ENCODE measurements at regions not wholly inside any gene's neighbourhood (a gene's known extent, or its start where the extent isn't known, plus 50 kb on each side); places are given as distances from the start of the nearest gene placed in this dataset.

DNA sequence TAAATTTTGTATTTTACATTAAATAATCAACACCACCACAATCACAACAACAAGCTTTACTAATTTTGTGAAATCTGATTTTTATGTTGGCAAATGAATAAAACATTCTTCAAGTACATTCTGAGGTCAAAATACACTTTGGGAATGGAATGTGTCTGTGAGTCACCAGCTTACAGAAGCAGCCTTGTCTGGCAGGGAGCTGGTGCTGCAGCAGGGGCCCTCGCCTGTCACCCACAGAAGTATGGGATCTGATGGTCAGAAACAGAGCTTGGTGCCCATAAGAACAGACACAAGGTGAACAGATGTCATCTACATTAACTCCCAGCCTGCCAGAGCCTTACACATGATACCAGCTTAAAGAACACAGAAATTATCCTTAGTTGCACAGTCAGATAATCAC, 496.9 kb downstream of the CCSER2 start:
- peak overlapping the region; percentile 38 for H3K4me2 ChIP-seq (ENCODE audit: low read length)
- H3K27me3 ChIP-seq (ENCODE audit: insufficient read depth, low read length): no peaks in the 10 kb centered on the region
- no peak overlapping the region for H4K8ac ChIP-seq (ENCODE audit: low read depth, low read length)
- H4K91ac ChIP-seq (ENCODE audit: low read depth, low read length): no peak overlapping the region
- no peak overlapping the region for H3K4me3 ChIP-seq (ENCODE audit: low read depth, low read length)
- H3K36me3 ChIP-seq (ENCODE audit: control insufficient read depth in 1 of 2, insufficient read depth in 2 of 2, low read length in 2 of 2): no peaks in the 10 kb centered on the region
- H3K79me1 ChIP-seq (ENCODE audit: low read length): peaks cover 13% of the 10 kb centered on the region
- no peak overlapping the region for H2BK120ac ChIP-seq (ENCODE audit: insufficient read depth, low read length, poor library complexity)
- no peak overlapping the region for H2AFZ ChIP-seq (ENCODE audit: insufficient read depth, low read length, poor library complexity)
- H4K12ac ChIP-seq (ENCODE audit: low read depth, low read length): no peak overlapping the region
- H2AK5ac ChIP-seq (ENCODE audit: low read length): no peak overlapping the region
- H3K23ac ChIP-seq (ENCODE audit: low read length): no peak overlapping the region
- WGBS (ENCODE audit: extremely low coverage, insufficient coverage, insufficient read length): no CpG with 5 or more reads among the region's 1 CpG
- H3K79me2 ChIP-seq (ENCODE audit: control insufficient read depth, insufficient read depth, low read length, poor library complexity): no peaks in the 10 kb centered on the region
- DNase-seq: no peak
- peaks cover 8 to 21% of the 10 kb centered on the region in 2 experiments for H3K4me1 ChIP-seq (ENCODE audit: control insufficient read depth in 1 of 2, insufficient read depth in 2 of 2, low read length in 2 of 2)
- no peaks in the 10 kb centered on the region for H3K9me3 ChIP-seq (ENCODE audit: insufficient read depth, low read depth, low read length)
- no peak overlapping the region for H2BK12ac ChIP-seq (ENCODE audit: low read length)
- no peak overlapping the region for H3K14ac ChIP-seq (ENCODE audit: low read length)
- H3K27ac ChIP-seq (ENCODE audit: low read depth, low read length): no peak overlapping the region
- H3K9ac ChIP-seq (ENCODE audit: low read length): no peak overlapping the region
- no peak overlapping the region for H3K18ac ChIP-seq (ENCODE audit: low read length)
- H3K4ac ChIP-seq (ENCODE audit: low read depth, low read length): no peak overlapping the region
- H2BK5ac ChIP-seq (ENCODE audit: low read depth, low read length, poor library complexity): no peak overlapping the region

DNA sequence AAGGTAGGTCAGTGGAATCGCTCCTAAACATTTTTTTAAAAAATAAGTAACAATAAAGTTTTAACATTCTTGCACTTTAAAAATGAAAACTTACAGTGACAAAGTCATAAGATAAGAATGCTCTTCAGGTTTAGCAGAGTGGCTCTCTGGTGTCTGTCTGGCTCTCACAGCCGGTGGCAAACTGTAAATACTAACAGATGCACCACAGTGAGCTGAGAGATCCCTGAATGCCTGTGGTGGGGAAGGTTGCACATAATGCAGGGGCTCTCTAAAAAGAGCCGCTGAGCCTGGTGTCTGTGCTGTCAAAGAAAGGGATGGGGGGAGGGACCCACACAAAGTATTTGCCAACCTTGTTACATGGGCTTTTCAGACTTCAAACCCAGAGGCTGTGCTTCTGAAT, 498.3 kb downstream of the CCSER2 start:
- no peak overlapping the region for H2BK120ac ChIP-seq (ENCODE audit: insufficient read depth, low read length, poor library complexity)
- H3K9ac ChIP-seq (ENCODE audit: low read length): no peak overlapping the region
- no peak overlapping the region for H2AK5ac ChIP-seq (ENCODE audit: low read length)
- WGBS (ENCODE audit: extremely low coverage, insufficient coverage, insufficient read length): no CpG with 5 or more reads among the region's 3 CpGs
- H4K12ac ChIP-seq (ENCODE audit: low read depth, low read length): no peak overlapping the region
- H3K23ac ChIP-seq (ENCODE audit: low read length): no peak overlapping the region
- no peak overlapping the region for H2AFZ ChIP-seq (ENCODE audit: insufficient read depth, low read length, poor library complexity)
- no peaks in the 10 kb centered on the region for H3K79me2 ChIP-seq (ENCODE audit: control insufficient read depth, insufficient read depth, low read length, poor library complexity)
- H2BK5ac ChIP-seq (ENCODE audit: low read depth, low read length, poor library complexity): no peak overlapping the region
- H3K79me1 ChIP-seq (ENCODE audit: low read length): peaks cover 14% of the 10 kb centered on the region
- DNase-seq: no peak
- H3K36me3 ChIP-seq (ENCODE audit: control insufficient read depth in 1 of 2, insufficient read depth in 2 of 2, low read length in 2 of 2): no peaks in the 10 kb centered on the region
- no peak overlapping the region for H3K18ac ChIP-seq (ENCODE audit: low read length)
- no peak overlapping the region for H4K91ac ChIP-seq (ENCODE audit: low read depth, low read length)
- peak overlapping the region; percentile 85 for H3K27ac ChIP-seq (ENCODE audit: low read depth, low read length)
- H3K4ac ChIP-seq (ENCODE audit: low read depth, low read length): no peak overlapping the region
- no peak overlapping the region for H4K8ac ChIP-seq (ENCODE audit: low read depth, low read length)
- H3K4me1 ChIP-seq (ENCODE audit: control insufficient read depth in 1 of 2, insufficient read depth in 2 of 2, low read length in 2 of 2): peaks cover 8 to 21% of the 10 kb centered on the region in 2 experiments
- H3K4me3 ChIP-seq (ENCODE audit: low read depth, low read length): no peak overlapping the region
- H3K27me3 ChIP-seq (ENCODE audit: insufficient read depth, low read length): no peaks in the 10 kb centered on the region
- H3K9me3 ChIP-seq (ENCODE audit: insufficient read depth, low read depth, low read length): no peaks in the 10 kb centered on the region
- no peak overlapping the region for H3K14ac ChIP-seq (ENCODE audit: low read length)
- no peak overlapping the region for H2BK12ac ChIP-seq (ENCODE audit: low read length)
- no peak overlapping the region for H3K4me2 ChIP-seq (ENCODE audit: low read length)

DNA sequence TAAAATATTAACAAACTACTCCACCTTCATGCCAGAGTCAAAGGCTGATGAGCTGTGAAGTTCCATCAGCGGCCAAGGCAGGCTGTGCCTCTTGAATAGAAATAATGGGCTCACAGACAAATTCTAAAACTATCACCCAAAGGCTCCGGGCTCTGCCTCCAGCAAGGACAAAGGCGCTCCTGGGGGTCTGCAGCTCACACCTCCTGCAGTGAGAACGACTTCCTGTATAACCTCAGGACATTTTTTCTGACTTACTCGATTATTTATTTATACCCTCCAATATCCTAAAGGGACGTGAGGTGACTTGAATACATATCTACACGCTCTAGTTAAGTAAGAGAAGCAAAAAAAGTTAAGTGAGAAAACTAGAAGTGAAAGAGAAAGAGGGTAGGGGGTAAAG, 500.7 kb downstream of the CCSER2 start:
- H4K91ac ChIP-seq (ENCODE audit: low read depth, low read length): no peak overlapping the region
- peaks cover 12% of the 10 kb centered on the region for H3K79me1 ChIP-seq (ENCODE audit: low read length)
- H4K12ac ChIP-seq (ENCODE audit: low read depth, low read length): no peak overlapping the region
- no peak overlapping the region for H4K8ac ChIP-seq (ENCODE audit: low read depth, low read length)
- no peak for DNase-seq
- H3K79me2 ChIP-seq (ENCODE audit: control insufficient read depth, insufficient read depth, low read length, poor library complexity): no peaks in the 10 kb centered on the region
- no peak overlapping the region for H3K18ac ChIP-seq (ENCODE audit: low read length)
- H2BK120ac ChIP-seq (ENCODE audit: insufficient read depth, low read length, poor library complexity): peak overlapping the region; percentile 49
- H3K4ac ChIP-seq (ENCODE audit: low read depth, low read length): no peak overlapping the region
- no peak overlapping the region for H3K4me3 ChIP-seq (ENCODE audit: low read depth, low read length)
- no peak overlapping the region for H2BK5ac ChIP-seq (ENCODE audit: low read depth, low read length, poor library complexity)
- H3K9ac ChIP-seq (ENCODE audit: low read length): no peak overlapping the region
- H3K27ac ChIP-seq (ENCODE audit: low read depth, low read length): no peak overlapping the region
- no peaks in the 10 kb centered on the region for H3K9me3 ChIP-seq (ENCODE audit: insufficient read depth, low read depth, low read length)
- H3K14ac ChIP-seq (ENCODE audit: low read length): no peak overlapping the region
- H3K4me2 ChIP-seq (ENCODE audit: low read length): no peak overlapping the region
- WGBS (ENCODE audit: extremely low coverage, insufficient coverage, insufficient read length): no CpG with 5 or more reads among the region's 7 CpGs
- H3K36me3 ChIP-seq (ENCODE audit: control insufficient read depth in 1 of 2, insufficient read depth in 2 of 2, low read length in 2 of 2): no peaks in the 10 kb centered on the region
- no peak overlapping the region for H3K23ac ChIP-seq (ENCODE audit: low read length)
- H2AK5ac ChIP-seq (ENCODE audit: low read length): no peak overlapping the region
- H2BK12ac ChIP-seq (ENCODE audit: low read length): peak overlapping the region; percentile 70
- peaks cover 8 to 16% of the 10 kb centered on the region in 2 experiments for H3K4me1 ChIP-seq (ENCODE audit: control insufficient read depth in 1 of 2, insufficient read depth in 2 of 2, low read length in 2 of 2)
- no peak overlapping the region for H2AFZ ChIP-seq (ENCODE audit: insufficient read depth, low read length, poor library complexity)
- H3K27me3 ChIP-seq (ENCODE audit: insufficient read depth, low read length): no peaks in the 10 kb centered on the region

GRCh38 chr10:84837041-84837812, 508.8 kb downstream of the CCSER2 start:
- DNase-seq: no peak
- no peak overlapping the region for H4K8ac ChIP-seq (ENCODE audit: low read depth, low read length)
- no peaks in the 10 kb centered on the region for H3K79me2 ChIP-seq (ENCODE audit: control insufficient read depth, insufficient read depth, low read length, poor library complexity)
- H3K14ac ChIP-seq (ENCODE audit: low read length): no peak overlapping the region
- WGBS (ENCODE audit: extremely low coverage, insufficient coverage, insufficient read length): no CpG with 5 or more reads among the region's 3 CpGs
- no peak overlapping the region for H4K91ac ChIP-seq (ENCODE audit: low read depth, low read length)
- H2AFZ ChIP-seq (ENCODE audit: insufficient read depth, low read length, poor library complexity): no peak overlapping the region
- H2BK5ac ChIP-seq (ENCODE audit: low read depth, low read length, poor library complexity): no peak overlapping the region
- H3K9me3 ChIP-seq (ENCODE audit: insufficient read depth, low read depth, low read length): no peaks in the 10 kb centered on the region
- no peaks in the 10 kb centered on the region for H3K79me1 ChIP-seq (ENCODE audit: low read length)
- H3K36me3 ChIP-seq (ENCODE audit: control insufficient read depth in 1 of 2, insufficient read depth in 2 of 2, low read length in 2 of 2): no peaks in the 10 kb centered on the region
- peaks cover 3 to 4% of the 10 kb centered on the region in 2 experiments for H3K4me1 ChIP-seq (ENCODE audit: control insufficient read depth in 1 of 2, insufficient read depth in 2 of 2, low read length in 2 of 2)
- H3K4me3 ChIP-seq (ENCODE audit: low read depth, low read length): no peak overlapping the region
- no peak overlapping the region for H2BK120ac ChIP-seq (ENCODE audit: insufficient read depth, low read length, poor library complexity)
- no peak overlapping the region for H3K27ac ChIP-seq (ENCODE audit: low read depth, low read length)
- no peaks in the 10 kb centered on the region for H3K27me3 ChIP-seq (ENCODE audit: insufficient read depth, low read length)
- H3K4me2 ChIP-seq (ENCODE audit: low read length): no peak overlapping the region
- no peak overlapping the region for H3K23ac ChIP-seq (ENCODE audit: low read length)
- H3K4ac ChIP-seq (ENCODE audit: low read depth, low read length): no peak overlapping the region
- no peak overlapping the region for H2BK12ac ChIP-seq (ENCODE audit: low read length)
- H3K9ac ChIP-seq (ENCODE audit: low read length): no peak overlapping the region
- H4K12ac ChIP-seq (ENCODE audit: low read depth, low read length): no peak overlapping the region
- H2AK5ac ChIP-seq (ENCODE audit: low read length): no peak overlapping the region
- no peak overlapping the region for H3K18ac ChIP-seq (ENCODE audit: low read length)
